ENCODE measurements at regions not wholly inside any gene's neighbourhood (a gene's known extent, or its start where the extent isn't known, plus 50 kb on each side); places are given as distances from the start of the nearest gene placed in this dataset.

GRCh38 chr3:188940573-188940932, 231.2 kb upstream of the TPRG1 start:
- DNase-seq: no peak

GRCh38 chr3:188941103-188941502, 230.7 kb upstream of the TPRG1 start:
- DNase-seq: no peak

- no peak for DNase-seq
These were observed 229.6 kb upstream of the TPRG1 start for GRCh38 chr3:188942191-188942590.

GRCh38 chr3:188943591-188943990, 228.2 kb upstream of the TPRG1 start:
- no peak for DNase-seq

- DNase-seq: no peak
These were observed 227.7 kb upstream of the TPRG1 start for GRCh38 chr3:188944108-188944507.

- DNase-seq: no peak
These were observed 225.2 kb upstream of the TPRG1 start for GRCh38 chr3:188946351-188947240.

- peak; percentile 95 for DNase-seq
These were observed 224.1 kb upstream of the TPRG1 start for GRCh38 chr3:188947401-188948280.

GRCh38 chr3:188948281-188948996, 223.3 kb upstream of the TPRG1 start:
- peak; percentile 12 for DNase-seq

GRCh38 chr3:188948997-188949389, 222.8 kb upstream of the TPRG1 start:
- DNase-seq: no peak

GRCh38 chr3:188949456-188949855, 222.3 kb upstream of the TPRG1 start:
- DNase-seq: no peak

- no peak for DNase-seq
These were observed 221.8 kb upstream of the TPRG1 start for GRCh38 chr3:188949996-188950395.

GRCh38 chr3:188950832-188951489, 220.8 kb upstream of the TPRG1 start:
- DNase-seq: peak; percentile 72

GRCh38 chr3:188951734-188952133, 220.0 kb upstream of the TPRG1 start:
- no peak for DNase-seq

GRCh38 chr3:188954590-188955208, 217.1 kb upstream of the TPRG1 start:
- DNase-seq: peak; percentile 83

GRCh38 chr3:188955919-188956318, 215.9 kb upstream of the TPRG1 start:
- peak; percentile 2 for DNase-seq

GRCh38 chr3:188956839-188957489, 214.8 kb upstream of the TPRG1 start:
- peak; percentile 72 for DNase-seq

GRCh38 chr3:188959013-188959412, 212.8 kb upstream of the TPRG1 start:
- DNase-seq: no peak

- DNase-seq: no peak
These were observed 209.2 kb upstream of the TPRG1 start for GRCh38 chr3:188962253-188963247.

GRCh38 chr3:188964957-188965356, 206.8 kb upstream of the TPRG1 start:
- no peak for DNase-seq

GRCh38 chr3:188972310-188972709, 199.5 kb upstream of the TPRG1 start:
- DNase-seq: no peak

Data from DMS53 (cell line).